ENCODE measurements at regions not wholly inside any gene's neighbourhood (a gene's known extent, or its start where the extent isn't known, plus 50 kb on each side); places are given as distances from the start of the nearest gene placed in this dataset.

DNA sequence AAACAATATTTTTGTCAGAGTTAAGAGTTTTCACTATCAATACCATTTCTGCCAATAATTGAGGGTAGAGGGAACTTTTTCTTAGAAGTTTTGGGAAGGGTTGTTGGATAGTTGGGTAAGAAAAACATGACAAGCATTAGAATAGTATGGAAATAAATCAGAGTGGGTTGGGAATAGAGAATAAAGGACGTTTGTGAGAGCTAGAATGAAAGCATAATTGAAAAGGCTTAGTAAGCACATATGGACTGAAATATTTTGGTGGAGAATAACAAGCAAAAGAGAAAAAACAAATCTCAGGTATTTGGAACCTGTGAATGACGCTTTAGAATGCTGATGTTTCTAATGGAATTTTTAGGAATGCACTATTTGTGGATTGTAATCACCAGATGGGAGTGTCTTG, 262.9 kb upstream of the EDIL3 start:
- WGBS, 2 donors: 47% methylated on average over 2 of the region's 2 CpGs
- no peaks in the 10 kb centered on the region for H3K9me3 ChIP-seq (ENCODE audit: control insufficient read depth, low read length)
- no peak overlapping the region for H3K27ac ChIP-seq (ENCODE audit: low read depth in 1 of 2, low read length in 2 of 2)
- ATAC-seq (ENCODE audit: low FRiP score) (no peak), DNase-seq (no peak)
- H3K4me3 ChIP-seq (ENCODE audit: low read length in 2 of 2): no peak overlapping the region
- no peaks in the 10 kb centered on the region for H3K4me1 ChIP-seq (ENCODE audit: control insufficient read depth in 1 of 2, insufficient read depth in 2 of 2, low read length in 2 of 2)
- intact Hi-C loops (cut with DNase I): no loop called here
- no peaks in the 10 kb centered on the region for H3K36me3 ChIP-seq (ENCODE audit: control insufficient read depth in 1 of 2, insufficient read depth in 2 of 2, low read length in 1 of 2)
- no peaks in the 10 kb centered on the region for H3K27me3 ChIP-seq (ENCODE audit: control insufficient read depth in 1 of 2, insufficient read depth in 2 of 2, low read length in 1 of 2)

DNA sequence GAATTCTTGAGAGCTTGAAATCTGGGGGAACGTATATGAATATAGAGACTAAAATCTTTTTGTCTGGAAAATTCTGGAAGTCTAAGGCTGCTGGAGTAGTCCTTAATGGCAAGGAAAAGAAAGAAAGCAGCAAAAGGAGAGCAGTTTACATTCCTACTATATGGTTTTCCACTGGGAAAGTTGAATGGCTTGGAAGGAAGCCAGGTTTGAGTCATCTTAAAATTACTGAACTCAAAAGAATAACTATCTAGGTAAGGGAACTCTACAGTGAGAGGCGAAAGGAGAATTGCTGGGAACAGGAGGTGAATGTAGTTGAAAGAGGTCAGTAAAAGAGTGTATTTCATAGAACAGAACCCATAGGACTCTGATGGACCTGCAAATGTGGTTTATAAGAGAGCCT, 258.1 kb upstream of the EDIL3 start:
- intact Hi-C loops (cut with DNase I): no loop called here
- H3K27ac ChIP-seq (ENCODE audit: low read depth in 1 of 2, low read length in 2 of 2): no peak overlapping the region
- 63 to 67% methylated on average over 2 of the region's 2 CpGs for WGBS, 2 donors
- ATAC-seq (ENCODE audit: low FRiP score) (no peak), DNase-seq (no peak)
- H3K4me1 ChIP-seq (ENCODE audit: control insufficient read depth in 1 of 2, insufficient read depth in 2 of 2, low read length in 2 of 2): no peaks in the 10 kb centered on the region
- H3K27me3 ChIP-seq (ENCODE audit: control insufficient read depth in 1 of 2, insufficient read depth in 2 of 2, low read length in 1 of 2): no peaks in the 10 kb centered on the region
- no peaks in the 10 kb centered on the region for H3K9me3 ChIP-seq (ENCODE audit: control insufficient read depth, low read length)
- H3K36me3 ChIP-seq (ENCODE audit: control insufficient read depth in 1 of 2, insufficient read depth in 2 of 2, low read length in 1 of 2): no peaks in the 10 kb centered on the region
- no peak overlapping the region for H3K4me3 ChIP-seq (ENCODE audit: low read length in 2 of 2)

DNA sequence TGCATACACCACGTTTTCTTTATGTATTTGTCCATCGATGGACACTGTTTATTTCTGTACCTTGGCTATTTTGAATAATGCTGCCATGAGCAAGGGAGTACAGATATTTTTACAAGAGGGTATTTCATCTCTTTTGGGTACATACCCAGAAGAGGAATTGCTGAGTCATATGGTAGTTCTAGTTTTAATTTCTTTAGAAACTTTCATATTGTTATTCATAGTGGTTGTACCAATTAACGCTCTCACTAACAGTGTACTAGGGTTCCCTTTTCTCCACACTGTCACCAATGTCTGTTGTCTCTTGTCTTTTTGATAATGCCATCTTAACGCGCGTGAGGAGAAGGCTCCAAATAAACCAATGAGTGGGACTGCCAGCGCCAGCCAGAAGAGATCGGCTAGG, 257.6 kb upstream of the EDIL3 start:
- no peak overlapping the region for H3K27ac ChIP-seq (ENCODE audit: low read depth in 1 of 2, low read length in 2 of 2)
- no peak overlapping the region for H3K4me3 ChIP-seq (ENCODE audit: low read length in 2 of 2)
- H3K27me3 ChIP-seq (ENCODE audit: control insufficient read depth in 1 of 2, insufficient read depth in 2 of 2, low read length in 1 of 2): no peaks in the 10 kb centered on the region
- no peaks in the 10 kb centered on the region for H3K36me3 ChIP-seq (ENCODE audit: control insufficient read depth in 1 of 2, insufficient read depth in 2 of 2, low read length in 1 of 2)
- DNase-seq: no peak
- 95% methylated on average over 8 of the region's 8 CpGs for WGBS, 2 donors
- ATAC-seq (ENCODE audit: low FRiP score): no peak
- H3K9me3 ChIP-seq (ENCODE audit: control insufficient read depth, low read length): no peaks in the 10 kb centered on the region
- H3K4me1 ChIP-seq (ENCODE audit: control insufficient read depth in 1 of 2, insufficient read depth in 2 of 2, low read length in 2 of 2): no peaks in the 10 kb centered on the region
- intact Hi-C loops (cut with DNase I): no loop called here

DNA sequence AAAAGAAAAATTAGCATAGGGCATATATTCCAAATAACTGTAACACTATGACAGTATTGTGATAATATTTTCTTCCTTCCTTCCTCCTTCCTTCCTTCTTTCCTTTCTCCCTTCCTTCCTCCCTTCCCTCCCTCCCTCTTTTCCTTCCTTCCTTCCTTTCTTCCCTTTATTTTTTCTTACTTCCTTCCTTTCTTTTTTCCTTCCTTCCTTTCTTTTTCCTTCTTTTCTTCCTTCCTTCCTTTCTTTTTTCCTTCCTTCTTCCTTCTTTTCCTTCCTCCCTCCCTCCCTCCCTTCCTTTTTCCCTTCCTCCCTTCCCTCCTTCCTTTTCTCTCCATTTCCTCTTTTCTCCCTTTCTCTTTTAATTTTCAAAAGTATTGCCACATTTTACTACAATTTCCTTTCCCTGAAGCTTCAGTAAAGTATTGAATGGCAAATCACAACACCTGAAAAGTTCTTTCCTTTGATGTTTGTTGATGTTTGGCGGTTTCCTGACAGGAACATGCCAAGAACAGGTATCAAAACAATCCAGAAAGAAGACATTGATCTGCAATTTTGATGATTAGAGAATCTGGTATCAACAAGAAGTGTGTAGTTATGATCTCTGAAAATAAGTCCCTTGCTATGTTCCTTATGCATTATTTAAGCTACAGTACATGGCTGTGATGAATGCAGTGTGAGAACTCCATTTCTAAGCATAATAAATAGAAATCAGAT, 253.1 kb upstream of the EDIL3 start:
- intact Hi-C loops (cut with DNase I): no loop called here
- no peak overlapping the region for H3K27ac ChIP-seq (ENCODE audit: low read depth in 1 of 2, low read length in 2 of 2)
- H3K36me3 ChIP-seq (ENCODE audit: control insufficient read depth in 1 of 2, insufficient read depth in 2 of 2, low read length in 1 of 2): no peaks in the 10 kb centered on the region
- DNase-seq: no peak
- no peaks in the 10 kb centered on the region for H3K9me3 ChIP-seq (ENCODE audit: control insufficient read depth, low read length)
- 79 to 86% methylated on average over 1 of the region's 1 CpG for WGBS, 2 donors
- no peaks in the 10 kb centered on the region for H3K4me1 ChIP-seq (ENCODE audit: control insufficient read depth in 1 of 2, insufficient read depth in 2 of 2, low read length in 2 of 2)
- no peaks in the 10 kb centered on the region for H3K27me3 ChIP-seq (ENCODE audit: control insufficient read depth in 1 of 2, insufficient read depth in 2 of 2, low read length in 1 of 2)
- no peak for ATAC-seq (ENCODE audit: low FRiP score)
- no peak overlapping the region for H3K4me3 ChIP-seq (ENCODE audit: low read length in 2 of 2)

DNA sequence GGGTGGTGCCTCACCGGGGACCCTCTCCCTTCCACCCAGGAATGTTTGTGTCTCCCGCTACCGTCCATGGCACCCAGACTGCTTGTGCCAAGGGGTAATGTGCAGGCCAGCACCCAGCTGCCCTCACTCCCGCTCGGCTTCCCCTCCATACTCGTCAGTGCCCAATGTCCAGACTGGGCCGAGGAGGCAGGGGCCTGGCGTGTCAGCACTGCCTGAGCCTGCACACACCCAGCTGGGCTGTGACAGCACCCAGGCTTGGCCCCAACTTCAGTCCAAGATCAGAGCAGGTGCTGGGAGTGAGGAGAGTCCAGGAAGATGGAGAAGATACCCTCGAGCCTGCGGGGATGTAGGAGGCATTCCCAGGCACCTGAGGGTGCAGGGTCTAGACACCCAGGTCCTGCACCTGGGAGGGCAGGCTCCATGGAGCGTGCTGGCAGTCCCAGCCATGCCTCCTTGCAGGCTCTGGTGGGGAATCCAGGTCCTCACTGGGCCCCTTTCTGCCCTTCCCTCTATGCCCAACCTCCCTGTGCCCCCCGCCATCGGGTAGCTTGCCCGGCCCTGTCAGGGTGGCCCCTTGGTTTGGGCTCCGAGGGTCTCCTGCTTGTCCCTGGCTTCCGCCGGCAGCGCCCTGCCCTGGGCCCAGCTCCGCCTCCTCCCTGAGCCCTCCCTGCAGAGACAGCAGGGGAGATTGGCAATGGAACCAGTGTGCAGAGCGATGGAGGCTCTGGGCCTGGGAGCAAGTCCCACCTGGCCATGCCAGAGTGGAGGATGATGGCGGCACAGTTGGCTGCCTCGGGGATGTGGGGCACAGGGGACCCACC, 250.8 kb upstream of the EDIL3 start:
- Histone ChIP-seq H3K27ac (ENCODE audit: low read depth in 1 of 2, low read length in 2 of 2) (no peak overlapping the region), H3K27me3 (ENCODE audit: control insufficient read depth in 1 of 2, insufficient read depth in 2 of 2, low read length in 1 of 2) (no peaks in the 10 kb centered on the region), H3K9me3 (ENCODE audit: control insufficient read depth, low read length) (no peaks in the 10 kb centered on the region), H3K36me3 (ENCODE audit: control insufficient read depth in 1 of 2, insufficient read depth in 2 of 2, low read length in 1 of 2) (no peaks in the 10 kb centered on the region), H3K4me3 (ENCODE audit: low read length in 2 of 2) (no peak overlapping the region), H3K4me1 (ENCODE audit: control insufficient read depth in 1 of 2, insufficient read depth in 2 of 2, low read length in 2 of 2) (no peaks in the 10 kb centered on the region)
- DNase-seq (peak in 1 of 2 donors; percentile 53), ATAC-seq (ENCODE audit: low FRiP score) (peak; percentile 56)
- intact Hi-C loops (cut with DNase I): no loop called here
- 95% methylated on average over 22 of the region's 22 CpGs for WGBS, 2 donors

DNA sequence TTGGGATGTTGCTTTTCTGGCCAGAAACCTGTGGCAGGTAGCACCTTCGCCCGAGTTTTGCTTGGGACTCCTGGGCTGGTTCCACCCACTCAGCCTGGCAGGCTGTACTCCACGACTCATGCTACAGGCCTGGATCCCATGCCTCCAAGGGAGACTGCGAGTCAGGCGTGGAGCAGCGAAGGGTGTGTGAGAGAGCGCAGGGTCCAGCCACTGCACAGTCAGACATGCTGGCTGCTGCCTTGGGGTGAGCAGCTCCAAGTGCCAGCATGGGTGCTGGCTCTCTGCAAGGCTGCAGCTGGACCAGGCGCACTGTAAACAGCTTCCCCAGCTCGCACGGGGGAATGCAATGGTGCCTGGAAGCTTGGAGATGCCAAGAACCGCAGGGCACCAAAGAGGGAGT, 249.6 kb upstream of the EDIL3 start:
- ATAC-seq (ENCODE audit: low FRiP score) (peak; percentile 23), DNase-seq (peak in 1 of 2 donors; percentile 55)
- Histone ChIP-seq H3K27me3 (ENCODE audit: control insufficient read depth in 1 of 2, insufficient read depth in 2 of 2, low read length in 1 of 2) (no peaks in the 10 kb centered on the region), H3K4me1 (ENCODE audit: control insufficient read depth in 1 of 2, insufficient read depth in 2 of 2, low read length in 2 of 2) (no peaks in the 10 kb centered on the region), H3K36me3 (ENCODE audit: control insufficient read depth in 1 of 2, insufficient read depth in 2 of 2, low read length in 1 of 2) (no peaks in the 10 kb centered on the region), H3K9me3 (ENCODE audit: control insufficient read depth, low read length) (no peaks in the 10 kb centered on the region), H3K4me3 (ENCODE audit: low read length in 2 of 2) (no peak overlapping the region), H3K27ac (ENCODE audit: low read depth in 1 of 2, low read length in 2 of 2) (no peak overlapping the region)
- WGBS, 2 donors: 60 to 66% methylated on average over 11 of the region's 11 CpGs
- intact Hi-C loops (cut with DNase I): no loop called here

DNA sequence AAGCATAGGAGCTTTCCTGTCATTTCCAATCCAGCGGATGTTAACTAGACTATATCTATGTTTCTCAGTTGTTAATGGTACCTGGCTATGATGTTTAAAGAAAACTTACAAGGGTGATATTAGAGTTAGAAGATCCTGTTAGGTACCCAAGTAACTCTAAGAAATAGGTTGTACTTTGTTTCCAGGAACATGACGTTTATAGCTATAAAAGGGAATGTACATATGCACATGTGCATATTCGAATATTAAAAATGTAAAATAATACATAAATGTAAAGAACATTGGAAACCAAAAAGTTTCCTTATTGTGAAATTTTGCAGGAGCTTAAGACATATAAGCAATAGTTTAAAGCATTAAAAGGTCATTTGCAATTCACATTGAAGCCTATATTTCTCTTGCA, 247.7 kb upstream of the EDIL3 start:
- no peak for DNase-seq
- Histone ChIP-seq H3K4me1 (ENCODE audit: control insufficient read depth in 1 of 2, insufficient read depth in 2 of 2, low read length in 2 of 2) (no peaks in the 10 kb centered on the region), H3K9me3 (ENCODE audit: control insufficient read depth, low read length) (no peaks in the 10 kb centered on the region), H3K36me3 (ENCODE audit: control insufficient read depth in 1 of 2, insufficient read depth in 2 of 2, low read length in 1 of 2) (no peaks in the 10 kb centered on the region), H3K4me3 (ENCODE audit: low read length in 2 of 2) (no peak overlapping the region), H3K27ac (ENCODE audit: low read depth in 1 of 2, low read length in 2 of 2) (no peak overlapping the region), H3K27me3 (ENCODE audit: control insufficient read depth in 1 of 2, insufficient read depth in 2 of 2, low read length in 1 of 2) (no peaks in the 10 kb centered on the region)
- ATAC-seq (ENCODE audit: low FRiP score): no peak
- 91 to 92% methylated on average over 3 of the region's 3 CpGs for WGBS, 2 donors
- intact Hi-C loops (cut with DNase I): no loop called here

DNA sequence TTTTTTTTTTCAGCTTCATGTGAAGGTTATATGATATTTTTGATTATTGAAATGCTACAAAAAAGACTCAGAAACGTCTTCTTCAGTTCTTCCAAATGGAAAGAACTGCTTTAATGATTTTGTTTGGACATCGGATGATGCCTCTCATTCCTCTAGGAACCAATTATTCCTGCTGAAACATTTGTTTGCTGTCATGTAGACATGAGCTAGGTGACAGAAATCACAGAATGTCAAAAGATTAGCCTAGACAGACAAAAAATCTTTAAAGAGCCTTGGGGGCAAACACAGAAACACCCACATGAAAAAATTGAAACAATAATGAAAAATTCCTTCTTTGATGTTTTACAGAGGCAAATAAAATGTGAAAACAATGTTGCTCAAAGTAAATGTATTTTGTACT, 244.2 kb upstream of the EDIL3 start:
- Histone ChIP-seq H3K4me1 (ENCODE audit: control insufficient read depth in 1 of 2, insufficient read depth in 2 of 2, low read length in 2 of 2) (no peaks in the 10 kb centered on the region), H3K9me3 (ENCODE audit: control insufficient read depth, low read length) (no peaks in the 10 kb centered on the region), H3K27me3 (ENCODE audit: control insufficient read depth in 1 of 2, insufficient read depth in 2 of 2, low read length in 1 of 2) (no peaks in the 10 kb centered on the region), H3K27ac (ENCODE audit: low read depth in 1 of 2, low read length in 2 of 2) (no peak overlapping the region), H3K36me3 (ENCODE audit: control insufficient read depth in 1 of 2, insufficient read depth in 2 of 2, low read length in 1 of 2) (no peaks in the 10 kb centered on the region), H3K4me3 (ENCODE audit: low read length in 2 of 2) (no peak overlapping the region)
- no peak for DNase-seq
- intact Hi-C loops (cut with DNase I): no loop called here
- WGBS, 2 donors: 80 to 82% methylated on average over 2 of the region's 2 CpGs
- ATAC-seq (ENCODE audit: low FRiP score): no peak

DNA sequence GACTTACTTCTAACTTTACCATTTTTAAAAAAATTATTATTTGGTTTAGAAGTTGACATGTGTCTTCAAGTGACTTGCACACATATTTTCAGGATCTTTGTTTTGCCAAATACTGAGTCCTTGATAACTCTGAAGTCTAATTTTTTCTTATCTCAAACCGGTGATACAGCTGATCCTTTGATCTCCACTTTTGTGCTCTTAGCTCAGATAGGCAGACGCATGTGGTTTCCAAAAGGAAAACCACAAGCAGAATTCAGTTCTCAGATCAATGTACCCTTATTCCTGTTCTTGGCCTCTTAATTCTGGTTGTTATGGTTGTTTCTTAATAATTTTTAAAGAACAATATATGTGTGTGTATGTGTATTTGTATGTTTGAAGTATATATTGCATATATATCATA, 238.3 kb upstream of the EDIL3 start:
- 48% methylated on average over 2 of the region's 2 CpGs for WGBS, 2 donors
- Histone ChIP-seq H3K4me1 (ENCODE audit: control insufficient read depth in 1 of 2, insufficient read depth in 2 of 2, low read length in 2 of 2) (no peaks in the 10 kb centered on the region), H3K9me3 (ENCODE audit: control insufficient read depth, low read length) (no peaks in the 10 kb centered on the region), H3K27ac (ENCODE audit: low read depth in 1 of 2, low read length in 2 of 2) (no peak overlapping the region), H3K4me3 (ENCODE audit: low read length in 2 of 2) (no peak overlapping the region), H3K36me3 (ENCODE audit: control insufficient read depth in 1 of 2, insufficient read depth in 2 of 2, low read length in 1 of 2) (no peaks in the 10 kb centered on the region), H3K27me3 (ENCODE audit: control insufficient read depth in 1 of 2, insufficient read depth in 2 of 2, low read length in 1 of 2) (no peaks in the 10 kb centered on the region)
- DNase-seq (no peak), ATAC-seq (ENCODE audit: low FRiP score) (no peak)
- intact Hi-C loops (cut with DNase I): no loop called here

Measured in aorta (tissue), 5 donors.